NK-92 (cell line): ENCODE measurements at regions not wholly inside any gene's neighbourhood (a gene's known extent, or its start where the extent isn't known, plus 50 kb on each side); places are given as distances from the start of the nearest gene placed in this dataset.
"Not testable (repeated sequence)": the region's sequence is repeated elsewhere in the genome, so short reads cannot be mapped to it uniquely, and the experiment has no call there.

Experiments used
- DNase-seq: peaks from one replicate; lab custom pipeline; 2025; ENCODE audit not compliant: unreplicated experiment; lab: John Stamatoyannopoulos, UW

- no peak for DNase-seq
Observed at GRCh38 chr6:54559136-54559535, 250.9 kb downstream of the TINAG start.

GRCh38 chr6:54564188-54564587 is 255.9 kb downstream of the TINAG start:
- not testable (repeated sequence) for DNase-seq

GRCh38 chr6:54574671-54575070 is 266.4 kb downstream of the TINAG start:
- no peak for DNase-seq

- no peak for DNase-seq
Observed at GRCh38 chr6:54578261-54578660, 268.3 kb upstream of the FAM83B start.

GRCh38 chr6:54579011-54579410 is 267.6 kb upstream of the FAM83B start:
- no peak for DNase-seq

DNA sequence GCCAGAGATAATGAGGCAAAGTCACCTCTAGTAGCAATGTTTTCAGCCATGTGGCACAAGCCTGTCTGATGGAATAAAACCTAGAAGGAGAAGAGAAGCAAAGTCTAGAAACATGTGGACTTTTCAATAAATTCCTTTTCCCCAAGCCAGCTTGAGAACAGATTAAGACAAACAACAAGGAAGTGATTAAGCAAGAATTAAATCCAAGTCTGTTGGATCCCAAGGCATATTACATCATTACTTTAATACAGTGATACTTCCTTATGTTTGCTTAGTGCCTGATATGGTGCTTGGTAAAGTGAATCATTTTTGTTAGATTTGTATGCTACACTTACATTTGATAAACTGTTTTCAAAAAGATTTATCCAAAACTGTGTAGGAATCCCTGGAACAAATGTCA is 260.3 kb upstream of the FAM83B start:
- no peak for DNase-seq

DNA sequence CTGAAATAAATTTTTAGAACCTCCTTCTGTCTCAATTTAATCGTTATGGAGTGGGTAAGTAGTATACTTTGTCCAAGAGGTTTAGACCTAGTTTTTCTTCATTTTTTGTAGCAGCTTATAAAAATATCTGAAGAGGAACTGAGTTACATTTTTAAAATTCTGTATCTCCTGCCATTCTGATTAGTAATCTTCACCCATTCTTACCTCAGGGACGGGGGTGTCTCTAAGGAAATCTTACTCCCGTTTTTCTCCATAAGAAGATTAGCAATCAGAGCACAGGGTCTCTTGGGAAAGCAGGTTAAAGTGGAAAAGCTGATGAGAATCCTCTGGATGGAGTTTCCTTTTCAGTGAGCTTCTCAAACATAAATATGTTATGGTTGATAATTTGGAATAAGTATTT is 259.3 kb upstream of the FAM83B start:
- DNase-seq = no peak

- DNase-seq = no peak
Observed at GRCh38 chr6:54588176-54588575, 258.4 kb upstream of the FAM83B start.

DNA sequence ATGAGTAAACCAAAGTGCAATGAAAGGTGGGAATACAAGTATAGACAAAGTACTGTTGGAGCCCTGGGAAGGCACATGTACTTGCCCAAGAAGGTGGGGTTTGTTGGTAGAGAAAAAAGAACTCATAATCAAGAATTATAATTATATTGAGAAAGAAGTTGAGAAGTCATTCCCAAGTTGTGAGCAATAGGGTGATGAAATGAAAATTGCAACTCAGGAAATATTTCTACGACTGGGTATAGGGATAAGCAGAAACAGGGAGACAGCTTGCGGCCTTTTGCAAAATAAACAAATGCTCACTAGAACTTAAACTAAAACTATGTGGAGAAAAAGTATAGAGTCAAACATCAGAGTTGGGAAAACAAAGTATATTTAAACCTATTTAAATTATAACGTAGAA is 250.7 kb upstream of the FAM83B start:
- DNase-seq = no peak

- DNase-seq = no peak
Observed at GRCh38 chr6:54598787-54599313, 247.7 kb upstream of the FAM83B start.

DNA sequence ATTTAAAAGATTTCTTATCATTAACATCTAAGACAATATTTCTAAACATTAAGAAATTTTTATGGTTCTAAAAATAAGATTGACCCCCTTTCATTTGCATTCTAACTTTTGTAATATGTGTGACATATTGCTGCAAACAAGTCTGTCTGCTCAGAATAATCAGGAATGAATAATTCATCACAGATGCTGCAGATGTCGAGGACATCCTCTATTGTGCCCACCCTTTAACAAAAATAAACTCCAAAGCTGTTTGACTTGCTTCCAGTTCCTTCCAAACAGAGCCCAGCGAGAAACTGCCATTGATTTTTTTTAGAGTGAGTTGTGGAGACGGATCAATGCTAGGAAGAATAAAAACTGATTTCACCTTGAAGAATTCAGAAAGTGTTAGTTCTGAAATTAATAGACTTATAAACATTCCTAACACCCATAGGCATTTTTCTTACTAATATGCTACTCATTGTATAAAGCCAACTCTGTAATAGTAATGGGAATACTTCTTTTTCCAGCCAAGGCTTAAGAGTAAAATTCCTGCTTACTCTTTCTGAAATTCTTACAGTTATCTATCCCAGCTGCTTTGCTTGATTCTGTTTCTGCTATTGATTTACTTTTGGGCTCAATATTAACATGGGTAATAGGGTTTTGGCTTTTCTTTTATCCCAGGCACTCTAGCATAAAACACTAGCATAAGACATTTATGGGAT is 244.8 kb upstream of the FAM83B start:
- no peak for DNase-seq

GRCh38 chr6:54602591-54602990 is 244.0 kb upstream of the FAM83B start:
- no peak for DNase-seq

DNA sequence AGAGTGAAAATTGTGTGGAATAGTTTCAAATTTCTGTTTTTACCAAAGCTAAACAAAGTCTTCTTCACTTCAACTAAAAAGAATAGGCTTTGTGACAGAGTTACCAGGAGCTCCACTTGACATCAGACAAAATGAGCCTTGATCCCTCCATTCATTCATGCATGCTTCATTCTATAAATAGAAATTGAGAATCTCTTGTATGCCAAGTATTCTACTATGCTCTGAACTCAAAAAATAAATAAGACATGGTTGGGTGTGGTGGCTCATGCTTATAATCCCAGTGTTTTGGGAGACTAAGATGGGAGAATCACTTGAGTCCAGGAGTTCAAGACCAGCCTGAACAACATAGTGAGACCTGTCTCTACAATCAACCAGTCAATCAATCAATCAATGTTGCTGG is 236.6 kb upstream of the FAM83B start:
- DNase-seq = no peak

DNA sequence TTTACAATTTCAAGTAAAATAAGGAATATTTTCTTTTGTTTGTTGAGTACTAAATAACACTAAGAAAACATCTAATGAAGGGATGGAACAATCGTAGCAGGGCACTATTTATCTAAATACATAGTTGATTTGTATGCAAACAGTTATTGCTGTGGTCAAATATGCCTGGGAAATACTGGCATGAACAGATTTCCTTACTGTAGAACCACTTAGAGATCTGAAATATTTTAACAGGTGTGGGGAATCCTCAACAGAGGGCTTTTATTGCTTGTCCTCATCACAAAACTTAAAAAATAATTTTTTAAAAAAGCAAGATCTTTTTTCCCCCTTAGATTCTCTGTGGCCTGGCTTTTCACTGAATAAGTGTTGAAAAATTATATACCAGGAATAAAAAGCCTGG is 233.0 kb upstream of the FAM83B start:
- no peak for DNase-seq

- DNase-seq = no peak
Observed at GRCh38 chr6:54614499-54615195, 231.9 kb upstream of the FAM83B start.

- no peak for DNase-seq
Observed at GRCh38 chr6:54617730-54618129, 228.8 kb upstream of the FAM83B start.

GRCh38 chr6:54618572-54618971 is 228.0 kb upstream of the FAM83B start:
- DNase-seq = no peak

GRCh38 chr6:54619102-54619501 is 227.5 kb upstream of the FAM83B start:
- no peak for DNase-seq

GRCh38 chr6:54621285-54621684 is 225.3 kb upstream of the FAM83B start:
- DNase-seq = no peak

GRCh38 chr6:54624216-54624615 is 222.4 kb upstream of the FAM83B start:
- DNase-seq = no peak

- no peak for DNase-seq
Observed at GRCh38 chr6:54624779-54625178, 221.8 kb upstream of the FAM83B start.

DNA sequence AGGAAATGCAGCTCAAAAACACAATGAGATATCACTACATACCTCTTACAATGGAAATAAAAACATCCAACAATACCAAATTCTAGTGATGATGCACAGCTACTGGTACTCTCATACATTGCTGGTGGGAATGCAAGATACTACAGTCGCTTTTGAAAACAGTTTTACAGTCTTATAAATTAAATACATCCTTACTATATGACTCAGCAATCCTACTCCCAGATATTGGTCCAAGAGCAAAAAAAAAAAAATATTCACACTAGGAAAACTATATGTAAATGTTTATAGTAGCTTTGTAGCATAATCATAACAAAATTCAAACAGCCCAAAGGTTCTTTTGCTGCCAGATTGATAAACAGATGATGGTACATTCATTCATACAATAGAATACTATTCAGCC is 217.4 kb upstream of the FAM83B start:
- no peak for DNase-seq
